ENCODE measurements at regions not wholly inside any gene's neighbourhood (a gene's known extent, or its start where the extent isn't known, plus 50 kb on each side); places are given as distances from the start of the nearest gene placed in this dataset.
"Not testable (repeated sequence)": the region's sequence is repeated elsewhere in the genome, so short reads cannot be mapped to it uniquely, and the experiment has no call there.

GRCh38 chr1:229864686-229865230 is 202.3 kb upstream of the GALNT2 start:
- no peak for TF ChIP-seq CTCF (conservative IDR thresholded peaks at IDR 0.05)
- H3K27ac Mint-ChIP-seq = no peak overlapping the region
- H3K4me1 Mint-ChIP-seq (ENCODE audit: unreplicated experiment) = peaks cover 26% of the 10 kb centered on the region
- H3K36me3 Mint-ChIP-seq = no peaks in the 10 kb centered on the region
- peaks cover 19% of the 10 kb centered on the region for H3K27me3 Mint-ChIP-seq
- no peak for DNase-seq (ENCODE audit: extremely low spot score, unreplicated experiment)
- no peaks in the 10 kb centered on the region for H3K9me3 Mint-ChIP-seq
- no peak overlapping the region for H3K4me3 Mint-ChIP-seq

- H3K9me3 Mint-ChIP-seq; H3K27ac Mint-ChIP-seq; DNase-seq (ENCODE audit: extremely low spot score, unreplicated experiment); H3K36me3 Mint-ChIP-seq; H3K4me3 Mint-ChIP-seq: not testable (repeated sequence)
- H3K4me1 Mint-ChIP-seq (ENCODE audit: unreplicated experiment) = peaks cover 29% of the 10 kb centered on the region
- peaks cover 16% of the 10 kb centered on the region for H3K27me3 Mint-ChIP-seq
Measured at GRCh38 chr1:229865321-229865720, 201.7 kb upstream of the GALNT2 start.

- H3K27ac Mint-ChIP-seq = no peak overlapping the region
Measured at GRCh38 chr1:229867726-229868125, 199.3 kb upstream of the GALNT2 start.

GRCh38 chr1:229869240-229869639 is 197.8 kb upstream of the GALNT2 start:
- peaks cover 14% of the 10 kb centered on the region for H3K27me3 Mint-ChIP-seq

More at GRCh38 chr1:229867726-229868125, 199.3 kb upstream of the GALNT2 start:
- Mint-ChIP-seq H3K27me3 (peaks cover 14% of the 10 kb centered on the region), H3K4me3 (no peak overlapping the region), H3K36me3 (no peaks in the 10 kb centered on the region), H3K4me1 (ENCODE audit: unreplicated experiment) (peaks cover 16% of the 10 kb centered on the region), H3K9me3 (no peaks in the 10 kb centered on the region)
- DNase-seq (ENCODE audit: extremely low spot score, unreplicated experiment) = no peak
- TF ChIP-seq CTCF (conservative IDR thresholded peaks at IDR 0.05) = no peak

GRCh38 chr1:229869687-229870086 is 197.4 kb upstream of the GALNT2 start:
- Mint-ChIP-seq H3K27me3 (peaks cover 14% of the 10 kb centered on the region), H3K9me3 (no peaks in the 10 kb centered on the region), H3K27ac (peak overlapping the region; percentile 31), H3K36me3 (no peaks in the 10 kb centered on the region), H3K4me3 (no peak overlapping the region), H3K4me1 (ENCODE audit: unreplicated experiment) (peaks cover 16% of the 10 kb centered on the region)
- TF ChIP-seq CTCF (conservative IDR thresholded peaks at IDR 0.05) = no peak
- no peak for DNase-seq (ENCODE audit: extremely low spot score, unreplicated experiment)

More at GRCh38 chr1:229869240-229869639, 197.8 kb upstream of the GALNT2 start:
- no peak overlapping the region for H3K4me3 Mint-ChIP-seq
- TF ChIP-seq CTCF (conservative IDR thresholded peaks at IDR 0.05) = no peak
- DNase-seq (ENCODE audit: extremely low spot score, unreplicated experiment) = no peak
- peaks cover 16% of the 10 kb centered on the region for H3K4me1 Mint-ChIP-seq (ENCODE audit: unreplicated experiment)
- H3K27ac Mint-ChIP-seq = peak overlapping the region; percentile 31
- no peaks in the 10 kb centered on the region for H3K36me3 Mint-ChIP-seq
- H3K9me3 Mint-ChIP-seq = no peaks in the 10 kb centered on the region

GRCh38 chr1:229870381-229870780 is 196.7 kb upstream of the GALNT2 start:
- H3K9me3 Mint-ChIP-seq = no peaks in the 10 kb centered on the region
- H3K36me3 Mint-ChIP-seq = no peaks in the 10 kb centered on the region
- peaks cover 14% of the 10 kb centered on the region for H3K27me3 Mint-ChIP-seq
- DNase-seq (ENCODE audit: extremely low spot score, unreplicated experiment) = no peak
- H3K27ac Mint-ChIP-seq = no peak overlapping the region
- peaks cover 16% of the 10 kb centered on the region for H3K4me1 Mint-ChIP-seq (ENCODE audit: unreplicated experiment)
- no peak for TF ChIP-seq CTCF (conservative IDR thresholded peaks at IDR 0.05)
- H3K4me3 Mint-ChIP-seq = no peak overlapping the region

All from type B pancreatic cell (in vitro differentiated cells).